ENCODE measurements at regions not wholly inside any gene's neighbourhood (a gene's known extent, or its start where the extent isn't known, plus 50 kb on each side); places are given as distances from the start of the nearest gene placed in this dataset.
"Not testable (repeated sequence)": the region's sequence is repeated elsewhere in the genome, so short reads cannot be mapped to it uniquely, and the experiment has no call there.

- no peak for DNase-seq
Measured at GRCh38 chr5:30572279-30572678, 621.2 kb upstream of the CDH6 start.

GRCh38 chr5:30561771-30562170, 631.7 kb upstream of the CDH6 start:
- no peak for DNase-seq

GRCh38 chr5:30551618-30552017, 641.9 kb upstream of the CDH6 start:
- no peak for DNase-seq

GRCh38 chr5:30548580-30549305, 644.7 kb upstream of the CDH6 start:
- no peak for DNase-seq

- DNase-seq: no peak
Measured at GRCh38 chr5:30540150-30540549, 653.3 kb upstream of the CDH6 start.

GRCh38 chr5:30539004-30539634, 654.4 kb upstream of the CDH6 start:
- no peak for DNase-seq

- no peak for DNase-seq
Measured at GRCh38 chr5:30525353-30525752, 668.1 kb upstream of the CDH6 start.

- DNase-seq: no peak
Measured at GRCh38 chr5:30524428-30524827, 669.1 kb upstream of the CDH6 start.

- no peak for DNase-seq
Measured at GRCh38 chr5:30523061-30523460, 670.4 kb upstream of the CDH6 start.

- DNase-seq: no peak
Measured at GRCh38 chr5:30505014-30505886, 688.2 kb upstream of the CDH6 start.

GRCh38 chr5:30502277-30502676, 691.2 kb upstream of the CDH6 start:
- peak; percentile 4 for DNase-seq

- DNase-seq: no peak
Measured at GRCh38 chr5:30501065-30501464, 692.4 kb upstream of the CDH6 start.

- DNase-seq: no peak
Measured at GRCh38 chr5:30500513-30500912, 693.0 kb upstream of the CDH6 start.

- DNase-seq: no peak
Measured at GRCh38 chr5:30499402-30499801, 694.1 kb upstream of the CDH6 start.

GRCh38 chr5:30498972-30499371, 694.5 kb upstream of the CDH6 start:
- no peak for DNase-seq

GRCh38 chr5:30498509-30498908, 695.0 kb upstream of the CDH6 start:
- DNase-seq: not testable (repeated sequence)

GRCh38 chr5:30494113-30494512, 699.4 kb upstream of the CDH6 start:
- DNase-seq: not testable (repeated sequence)

- DNase-seq: no peak
Measured at GRCh38 chr5:30479104-30479503, 714.4 kb upstream of the CDH6 start.

- DNase-seq: no peak
Measured at GRCh38 chr5:30475429-30475828, 718.1 kb upstream of the CDH6 start.

GRCh38 chr5:30469691-30470090, 723.8 kb upstream of the CDH6 start:
- no peak for DNase-seq

GRCh38 chr5:30458681-30459080, 734.8 kb upstream of the CDH6 start:
- no peak for DNase-seq

GRCh38 chr5:30455484-30455883, 738.0 kb upstream of the CDH6 start:
- not testable (repeated sequence) for DNase-seq

GRCh38 chr5:30453168-30453567, 740.3 kb upstream of the CDH6 start:
- no peak for DNase-seq

- DNase-seq: no peak
Measured at GRCh38 chr5:30450153-30450552, 743.3 kb upstream of the CDH6 start.

All from MV-4-11 (cell line).